Body of pancreas (tissue), 4 donors: ENCODE measurements at regions not wholly inside any gene's neighbourhood (a gene's known extent, or its start where the extent isn't known, plus 50 kb on each side); places are given as distances from the start of the nearest gene placed in this dataset.

Source experiments
- CTCF ChIP-seq, 7 experiments: fragments of 450-650 bp in 4 of 7; fragments of 200-600 bp in 3 of 7; sonication (generic) in 3 of 7; IDR thresholded peaks; one replicate each; pipeline ENCODE4 v1.5.1; 2016 to 2019; ENCODE audit warnings: antibody characterized with exemption in 7 of 7
- POLR2A ChIP-seq, 3 donors: fragments of 450-650 bp; IDR thresholded peaks; one replicate each; pipeline ENCODE4 v1.6.1; 2016; ENCODE audit warnings: antibody characterized with exemption in 3 of 3, mild to moderate bottlenecking in 2 of 3

GRCh38 chr14:97604731-97605130, 807.5 kb downstream of the VRK1 start:
- no peak for TF ChIP-seq POLR2A (IDR thresholded peaks at IDR 0.05)
- no peak for TF ChIP-seq CTCF (IDR thresholded peaks at IDR 0.05)
